NOMO-1 treated with DMSO at 0.1 percent for 48 hours (cell line): ENCODE measurements at regions not wholly inside any gene's neighbourhood (a gene's known extent, or its start where the extent isn't known, plus 50 kb on each side); places are given as distances from the start of the nearest gene placed in this dataset.
"Not testable (repeated sequence)": the region's sequence is repeated elsewhere in the genome, so short reads cannot be mapped to it uniquely, and the experiment has no call there.

Experiments
- DNase-seq: peaks from one replicate; lab custom pipeline; 2025; ENCODE audit not compliant: unreplicated experiment; lab: John Stamatoyannopoulos, UW

GRCh38 chr7:65509368-65510186 lies 135.9 kb downstream of the ZNF92 start:
- no peak for DNase-seq

- not testable (repeated sequence) for DNase-seq
Measured at GRCh38 chr7:65510187-65510538, 136.5 kb downstream of the ZNF92 start.

GRCh38 chr7:65519751-65520150 lies 146.1 kb downstream of the ZNF92 start:
- DNase-seq = not testable (repeated sequence)

GRCh38 chr7:65545465-65546161 lies 172.0 kb downstream of the ZNF92 start:
- not testable (repeated sequence) for DNase-seq

GRCh38 chr7:65549589-65550443 lies 176.2 kb downstream of the ZNF92 start:
- DNase-seq = not testable (repeated sequence)

- DNase-seq = not testable (repeated sequence)
Measured at GRCh38 chr7:65550444-65550809, 176.8 kb downstream of the ZNF92 start.

- DNase-seq = not testable (repeated sequence)
Measured at GRCh38 chr7:65551042-65551441, 177.4 kb downstream of the ZNF92 start.

- not testable (repeated sequence) for DNase-seq
Measured at GRCh38 chr7:65554553-65555476, 181.2 kb downstream of the ZNF92 start.

- DNase-seq = not testable (repeated sequence)
Measured at GRCh38 chr7:65558584-65558983, 184.9 kb downstream of the ZNF92 start.

GRCh38 chr7:65561786-65562372 lies 188.2 kb downstream of the ZNF92 start:
- DNase-seq = not testable (repeated sequence)

GRCh38 chr7:65562522-65562921 lies 188.9 kb downstream of the ZNF92 start:
- DNase-seq = not testable (repeated sequence)

GRCh38 chr7:65563333-65563732 lies 189.7 kb downstream of the ZNF92 start:
- not testable (repeated sequence) for DNase-seq

GRCh38 chr7:65568226-65568625 lies 194.6 kb downstream of the ZNF92 start:
- DNase-seq = not testable (repeated sequence)

GRCh38 chr7:65570990-65571389 lies 197.3 kb downstream of the ZNF92 start:
- not testable (repeated sequence) for DNase-seq

GRCh38 chr7:65572581-65572980 lies 198.9 kb downstream of the ZNF92 start:
- not testable (repeated sequence) for DNase-seq

- not testable (repeated sequence) for DNase-seq
Measured at GRCh38 chr7:65576370-65576769, 202.7 kb downstream of the ZNF92 start.

- DNase-seq = not testable (repeated sequence)
Measured at GRCh38 chr7:65582518-65583119, 209.0 kb downstream of the ZNF92 start.

- not testable (repeated sequence) for DNase-seq
Measured at GRCh38 chr7:65602495-65602894, 228.8 kb downstream of the ZNF92 start.

- no peak for DNase-seq
Measured at GRCh38 chr7:65609131-65609530, 235.5 kb downstream of the ZNF92 start.
